IPS-18a (cell line): ENCODE measurements at regions not wholly inside any gene's neighbourhood (a gene's known extent, or its start where the extent isn't known, plus 50 kb on each side); places are given as distances from the start of the nearest gene placed in this dataset.

Source experiments
- H3K27ac ChIP-seq: one replicate; pipeline ENCODE4 v1.5.1; 2013; ENCODE audit warnings: low read length
- H3K27me3 ChIP-seq: one replicate; pipeline ENCODE4 v1.6.1; 2013; ENCODE audit warnings: mild to moderate bottlenecking, low read length; ENCODE audit not compliant: control insufficient read depth, insufficient read depth
- H3K36me3 ChIP-seq: one replicate; pipeline ENCODE4 v1.6.1; 2013; ENCODE audit warnings: low read depth, low read length; ENCODE audit not compliant: control insufficient read depth
- H3K4me1 ChIP-seq: one replicate; pipeline ENCODE4 v1.6.1; 2013; ENCODE audit warnings: low read depth, low read length; ENCODE audit not compliant: control insufficient read depth
- H3K4me3 ChIP-seq: one replicate; pipeline ENCODE4 v1.5.1; 2013; ENCODE audit warnings: low read length
- H3K9ac ChIP-seq: one replicate; pipeline ENCODE4 v1.6.1; 2013; ENCODE audit warnings: mild to moderate bottlenecking, low read length, moderate library complexity
- H3K9me3 ChIP-seq: one replicate; pipeline ENCODE4 v1.6.1; 2013; ENCODE audit warnings: low read depth, low read length; ENCODE audit not compliant: control insufficient read depth

GRCh38 chr1:55375617-55376258 lies 160.6 kb upstream of the USP24 start:
- H3K27me3 ChIP-seq, result no peaks in the 10 kb centered on the region
- no peak overlapping the region for H3K9ac ChIP-seq
- no peak overlapping the region for H3K27ac ChIP-seq
- H3K9me3 ChIP-seq, result no peaks in the 10 kb centered on the region
- H3K36me3 ChIP-seq, result no peaks in the 10 kb centered on the region
- H3K4me1 ChIP-seq, result no peaks in the 10 kb centered on the region
- H3K4me3 ChIP-seq, result no peak overlapping the region

GRCh38 chr1:55374801-55375616 lies 159.8 kb upstream of the USP24 start:
- Histone ChIP-seq H3K27ac (no peak overlapping the region), H3K9me3 (no peaks in the 10 kb centered on the region), H3K4me1 (no peaks in the 10 kb centered on the region), H3K27me3 (no peaks in the 10 kb centered on the region), H3K9ac (no peak overlapping the region), H3K36me3 (no peaks in the 10 kb centered on the region), H3K4me3 (no peak overlapping the region)

- H3K27ac ChIP-seq, result no peak overlapping the region
- no peaks in the 10 kb centered on the region for H3K4me1 ChIP-seq
These were observed 159.1 kb upstream of the USP24 start for GRCh38 chr1:55374216-55374615.

GRCh38 chr1:55369474-55369873 lies 154.3 kb upstream of the USP24 start:
- Histone ChIP-seq H3K4me3 (no peak overlapping the region), H3K27me3 (no peaks in the 10 kb centered on the region), H3K9ac (no peak overlapping the region), H3K36me3 (no peaks in the 10 kb centered on the region), H3K9me3 (no peaks in the 10 kb centered on the region), H3K4me1 (no peaks in the 10 kb centered on the region), H3K27ac (no peak overlapping the region)

More at GRCh38 chr1:55374216-55374615, 159.1 kb upstream of the USP24 start:
- no peaks in the 10 kb centered on the region for H3K9me3 ChIP-seq
- H3K27me3 ChIP-seq, result no peaks in the 10 kb centered on the region
- H3K36me3 ChIP-seq, result no peaks in the 10 kb centered on the region
- no peak overlapping the region for H3K4me3 ChIP-seq
- no peak overlapping the region for H3K9ac ChIP-seq

- no peak overlapping the region for H3K4me3 ChIP-seq
- no peaks in the 10 kb centered on the region for H3K9me3 ChIP-seq
- H3K27ac ChIP-seq, result no peak overlapping the region
- no peak overlapping the region for H3K9ac ChIP-seq
- no peaks in the 10 kb centered on the region for H3K27me3 ChIP-seq
- no peaks in the 10 kb centered on the region for H3K36me3 ChIP-seq
- H3K4me1 ChIP-seq, result no peaks in the 10 kb centered on the region
These were observed 153.5 kb upstream of the USP24 start for GRCh38 chr1:55368698-55369097.

- Histone ChIP-seq H3K27me3 (no peaks in the 10 kb centered on the region), H3K9me3 (no peaks in the 10 kb centered on the region), H3K36me3 (no peaks in the 10 kb centered on the region), H3K4me1 (no peaks in the 10 kb centered on the region), H3K27ac (no peak overlapping the region), H3K9ac (no peak overlapping the region), H3K4me3 (no peak overlapping the region)
These were observed 152.1 kb upstream of the USP24 start for GRCh38 chr1:55367273-55367672.

GRCh38 chr1:55364216-55364615 lies 149.1 kb upstream of the USP24 start:
- no peaks in the 10 kb centered on the region for H3K9me3 ChIP-seq
- H3K4me1 ChIP-seq, result no peaks in the 10 kb centered on the region
- H3K9ac ChIP-seq, result no peak overlapping the region
- no peaks in the 10 kb centered on the region for H3K27me3 ChIP-seq
- no peaks in the 10 kb centered on the region for H3K36me3 ChIP-seq
- H3K4me3 ChIP-seq, result no peak overlapping the region
- H3K27ac ChIP-seq, result no peak overlapping the region

GRCh38 chr1:55363268-55363667 lies 148.1 kb upstream of the USP24 start:
- no peak overlapping the region for H3K9ac ChIP-seq
- no peak overlapping the region for H3K27ac ChIP-seq
- no peaks in the 10 kb centered on the region for H3K4me1 ChIP-seq
- no peaks in the 10 kb centered on the region for H3K9me3 ChIP-seq
- no peaks in the 10 kb centered on the region for H3K27me3 ChIP-seq
- no peaks in the 10 kb centered on the region for H3K36me3 ChIP-seq
- H3K4me3 ChIP-seq, result no peak overlapping the region

- Histone ChIP-seq H3K4me3 (no peak overlapping the region), H3K27me3 (no peaks in the 10 kb centered on the region), H3K4me1 (no peaks in the 10 kb centered on the region), H3K36me3 (no peaks in the 10 kb centered on the region), H3K9me3 (no peaks in the 10 kb centered on the region), H3K9ac (no peak overlapping the region), H3K27ac (no peak overlapping the region)
These were observed 147.4 kb upstream of the USP24 start for GRCh38 chr1:55362558-55362957.

- no peaks in the 10 kb centered on the region for H3K9me3 ChIP-seq
- no peak overlapping the region for H3K27ac ChIP-seq
- no peak overlapping the region for H3K4me3 ChIP-seq
- H3K4me1 ChIP-seq, result no peaks in the 10 kb centered on the region
- no peaks in the 10 kb centered on the region for H3K27me3 ChIP-seq
- no peak overlapping the region for H3K9ac ChIP-seq
- H3K36me3 ChIP-seq, result no peaks in the 10 kb centered on the region
These were observed 144.4 kb upstream of the USP24 start for GRCh38 chr1:55359611-55360010.

- no peaks in the 10 kb centered on the region for H3K27me3 ChIP-seq
These were observed 143.4 kb upstream of the USP24 start for GRCh38 chr1:55358581-55358980.

GRCh38 chr1:55355549-55355948 lies 140.4 kb upstream of the USP24 start:
- Histone ChIP-seq H3K9ac (no peak overlapping the region), H3K27me3 (no peaks in the 10 kb centered on the region), H3K4me3 (no peak overlapping the region), H3K36me3 (no peaks in the 10 kb centered on the region), H3K4me1 (no peaks in the 10 kb centered on the region), H3K9me3 (no peaks in the 10 kb centered on the region), H3K27ac (no peak overlapping the region)

More at GRCh38 chr1:55358581-55358980, 143.4 kb upstream of the USP24 start:
- H3K27ac ChIP-seq, result no peak overlapping the region
- no peaks in the 10 kb centered on the region for H3K36me3 ChIP-seq
- no peak overlapping the region for H3K9ac ChIP-seq
- H3K4me1 ChIP-seq, result no peaks in the 10 kb centered on the region
- no peak overlapping the region for H3K4me3 ChIP-seq
- no peaks in the 10 kb centered on the region for H3K9me3 ChIP-seq
